ENCODE measurements at regions not wholly inside any gene's neighbourhood (a gene's known extent, or its start where the extent isn't known, plus 50 kb on each side); places are given as distances from the start of the nearest gene placed in this dataset.
"Not testable (repeated sequence)": the region's sequence is repeated elsewhere in the genome, so short reads cannot be mapped to it uniquely, and the experiment has no call there.

- TF ChIP-seq TP53 (CRISPR knock-in tag; IDR thresholded peaks at IDR 0.05); NR2C2 (CRISPR knock-in tag; IDR thresholded peaks at IDR 0.05); ESRRA (CRISPR knock-in tag; IDR thresholded peaks at IDR 0.05; ENCODE audit: borderline replicate concordance); ATF3 (CRISPR knock-in tag; conservative IDR thresholded peaks at IDR 0.05); FOXP1 (CRISPR knock-in tag; IDR thresholded peaks at IDR 0.05; ENCODE audit: borderline replicate concordance): not testable (repeated sequence)
- TF ChIP-seq, protein P1, sequence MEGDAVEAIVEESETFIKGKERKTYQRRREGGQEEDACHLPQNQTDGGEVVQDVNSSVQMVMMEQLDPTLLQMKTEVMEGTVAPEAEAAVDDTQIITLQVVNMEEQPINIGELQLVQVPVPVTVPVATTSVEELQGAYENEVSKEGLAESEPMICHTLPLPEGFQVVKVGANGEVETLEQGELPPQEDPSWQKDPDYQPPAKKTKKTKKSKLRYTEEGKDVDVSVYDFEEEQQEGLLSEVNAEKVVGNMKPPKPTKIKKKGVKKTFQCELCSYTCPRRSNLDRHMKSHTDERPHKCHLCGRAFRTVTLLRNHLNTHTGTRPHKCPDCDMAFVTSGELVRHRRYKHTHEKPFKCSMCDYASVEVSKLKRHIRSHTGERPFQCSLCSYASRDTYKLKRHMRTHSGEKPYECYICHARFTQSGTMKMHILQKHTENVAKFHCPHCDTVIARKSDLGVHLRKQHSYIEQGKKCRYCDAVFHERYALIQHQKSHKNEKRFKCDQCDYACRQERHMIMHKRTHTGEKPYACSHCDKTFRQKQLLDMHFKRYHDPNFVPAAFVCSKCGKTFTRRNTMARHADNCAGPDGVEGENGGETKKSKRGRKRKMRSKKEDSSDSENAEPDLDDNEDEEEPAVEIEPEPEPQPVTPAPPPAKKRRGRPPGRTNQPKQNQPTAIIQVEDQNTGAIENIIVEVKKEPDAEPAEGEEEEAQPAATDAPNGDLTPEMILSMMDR (IDR thresholded peaks at IDR 0.05), result not testable (repeated sequence)
- TF ChIP-seq, protein P2, sequence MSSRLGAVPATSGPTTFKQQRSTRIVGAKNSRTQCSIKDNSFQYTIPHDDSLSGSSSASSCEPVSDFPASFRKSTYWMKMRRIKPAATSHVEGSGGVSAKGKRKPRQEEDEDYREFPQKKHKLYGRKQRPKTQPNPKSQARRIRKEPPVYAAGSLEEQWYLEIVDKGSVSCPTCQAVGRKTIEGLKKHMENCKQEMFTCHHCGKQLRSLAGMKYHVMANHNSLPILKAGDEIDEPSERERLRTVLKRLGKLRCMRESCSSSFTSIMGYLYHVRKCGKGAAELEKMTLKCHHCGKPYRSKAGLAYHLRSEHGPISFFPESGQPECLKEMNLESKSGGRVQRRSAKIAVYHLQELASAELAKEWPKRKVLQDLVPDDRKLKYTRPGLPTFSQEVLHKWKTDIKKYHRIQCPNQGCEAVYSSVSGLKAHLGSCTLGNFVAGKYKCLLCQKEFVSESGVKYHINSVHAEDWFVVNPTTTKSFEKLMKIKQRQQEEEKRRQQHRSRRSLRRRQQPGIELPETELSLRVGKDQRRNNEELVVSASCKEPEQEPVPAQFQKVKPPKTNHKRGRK (CRISPR knock-in tag; IDR thresholded peaks at IDR 0.05; ENCODE audit: borderline replicate concordance), result not testable (repeated sequence)
These were observed 4411.6 kb upstream of the TPTE start for GRCh38 chr21:6109774-6110173.

Data from WTC11 (cell line).